Right lobe of liver (tissue), 4 donors: ENCODE measurements at regions not wholly inside any gene's neighbourhood (a gene's known extent, or its start where the extent isn't known, plus 50 kb on each side); places are given as distances from the start of the nearest gene placed in this dataset.

Experiments
- CTCF ChIP-seq, 4 donors: fragments of 200-600 bp in 3 of 4; fragments of 450-650 bp in 1 of 4; IDR thresholded peaks; one replicate each; pipeline versions ENCODE4 v1.5.1 to v1.8.0; 2016 to 2022; ENCODE audit warnings: antibody characterized with exemption in 4 of 4, mild to moderate bottlenecking in 2 of 4
- POLR2A ChIP-seq: fragments of 450-650 bp; IDR thresholded peaks from one replicate; pipeline ENCODE4 v1.6.1; 2017; ENCODE audit warnings: antibody characterized with exemption, mild to moderate bottlenecking
- donor health status: DM: no; HTN: no; CAD: no.
- donor health status: DM: no; HTN: no; CAD: no.
- donor health status: DM: no; HTN: yes; CAD: no.

DNA sequence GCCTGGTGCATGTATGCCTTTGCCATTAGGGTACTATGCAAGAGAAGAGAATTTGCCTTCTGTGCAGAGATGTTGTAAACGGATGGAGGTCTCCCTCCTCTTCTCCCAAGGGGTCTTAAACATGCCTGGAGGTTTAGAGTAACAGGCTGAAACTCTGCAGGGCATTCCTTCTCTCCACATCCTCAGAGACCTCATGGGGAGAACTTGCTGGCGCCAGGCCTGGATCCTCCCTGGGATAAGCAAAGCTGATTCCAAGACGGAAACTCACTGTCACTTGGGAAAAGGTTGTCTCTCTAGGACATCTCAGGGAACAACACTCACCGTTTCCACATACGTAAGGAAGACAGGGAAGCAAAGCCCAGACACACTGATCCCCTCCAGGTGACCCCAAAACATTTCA, 76.9 kb upstream of the GPM6B start:
- TF ChIP-seq POLR2A (no peak), CTCF (IDR thresholded peaks at IDR 0.05) (no peak)
